B cell (primary cell): ENCODE measurements at regions not wholly inside any gene's neighbourhood (a gene's known extent, or its start where the extent isn't known, plus 50 kb on each side); places are given as distances from the start of the nearest gene placed in this dataset.

Experiments
- EZH2 ChIP-seq: IDR thresholded peaks from 2 replicates; pipeline ENCODE4 v1.6.1; 2012; ENCODE audit warnings: borderline replicate concordance, low read depth, mild to moderate bottlenecking, moderate library complexity, low read length; ENCODE audit not compliant: insufficient read depth, poor library complexity, severe bottlenecking
- TF ChIP-seq, protein P1 (sequence below): fragments of 200-600 bp; IDR thresholded peaks from one replicate; pipeline ENCODE4 v1.8.0; 2022; ENCODE audit warnings: antibody characterized with exemption, mild to moderate bottlenecking

- TF ChIP-seq, protein P1, sequence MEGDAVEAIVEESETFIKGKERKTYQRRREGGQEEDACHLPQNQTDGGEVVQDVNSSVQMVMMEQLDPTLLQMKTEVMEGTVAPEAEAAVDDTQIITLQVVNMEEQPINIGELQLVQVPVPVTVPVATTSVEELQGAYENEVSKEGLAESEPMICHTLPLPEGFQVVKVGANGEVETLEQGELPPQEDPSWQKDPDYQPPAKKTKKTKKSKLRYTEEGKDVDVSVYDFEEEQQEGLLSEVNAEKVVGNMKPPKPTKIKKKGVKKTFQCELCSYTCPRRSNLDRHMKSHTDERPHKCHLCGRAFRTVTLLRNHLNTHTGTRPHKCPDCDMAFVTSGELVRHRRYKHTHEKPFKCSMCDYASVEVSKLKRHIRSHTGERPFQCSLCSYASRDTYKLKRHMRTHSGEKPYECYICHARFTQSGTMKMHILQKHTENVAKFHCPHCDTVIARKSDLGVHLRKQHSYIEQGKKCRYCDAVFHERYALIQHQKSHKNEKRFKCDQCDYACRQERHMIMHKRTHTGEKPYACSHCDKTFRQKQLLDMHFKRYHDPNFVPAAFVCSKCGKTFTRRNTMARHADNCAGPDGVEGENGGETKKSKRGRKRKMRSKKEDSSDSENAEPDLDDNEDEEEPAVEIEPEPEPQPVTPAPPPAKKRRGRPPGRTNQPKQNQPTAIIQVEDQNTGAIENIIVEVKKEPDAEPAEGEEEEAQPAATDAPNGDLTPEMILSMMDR, result no peak
- TF ChIP-seq EZH2, result no peak
Measured at GRCh38 chr2:235330775-235331451, 162.9 kb upstream of the AGAP1 start.
